ENCODE measurements at regions not wholly inside any gene's neighbourhood (a gene's known extent, or its start where the extent isn't known, plus 50 kb on each side); places are given as distances from the start of the nearest gene placed in this dataset.

DNA sequence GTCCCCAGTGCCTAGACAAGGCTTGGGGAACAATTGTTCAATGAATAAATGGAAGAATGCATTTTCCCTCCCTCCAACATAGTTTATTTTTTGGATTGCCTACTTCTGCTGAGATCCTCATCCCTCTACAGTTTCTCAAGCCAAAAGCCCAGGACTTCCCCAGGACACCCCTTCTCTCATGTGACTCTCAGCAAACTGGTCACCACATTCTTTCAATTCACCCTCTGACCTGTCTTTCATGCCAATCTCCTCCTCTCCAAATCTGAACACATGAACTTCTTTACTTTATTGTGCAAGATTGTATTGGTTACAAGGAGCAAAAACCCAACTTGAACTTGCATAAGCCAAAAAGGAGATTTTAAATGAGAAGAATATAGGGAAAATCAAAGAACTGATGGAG, 103.2 kb upstream of the JUN start:
- in situ Hi-C loops (cut with MboI; ENCODE audit: low pct_unique_long_range_greater_than_20kb, low sequenced_read_pairs, unreplicated experiment) = no loop called here
- TF ChIP-seq CTCF (IDR thresholded peaks at IDR 0.05; ENCODE audit: extremely low read depth, insufficient read depth, missing control alignments) = no peak
- DNase-seq (ENCODE audit: low spot score) = no peak

DNA sequence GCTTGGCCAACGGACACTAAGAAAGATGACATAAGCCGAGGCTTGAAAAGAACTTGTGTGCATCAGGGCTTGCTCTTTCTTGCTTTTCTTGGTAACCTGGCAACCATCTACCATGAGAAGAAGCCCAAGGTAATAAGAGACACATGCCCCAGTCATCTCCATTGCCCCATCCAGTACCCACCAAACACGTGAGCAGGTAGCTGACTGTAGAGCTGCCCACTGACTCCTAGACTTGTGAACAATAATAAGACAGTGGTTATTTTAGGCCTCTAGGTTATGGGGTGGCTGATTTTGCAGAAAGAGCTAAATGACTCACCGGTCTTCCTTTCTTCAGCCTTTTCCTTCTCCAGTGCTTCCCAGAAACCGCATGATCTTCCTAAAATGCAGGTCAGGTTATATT, 105.0 kb upstream of the JUN start:
- no peak for TF ChIP-seq CTCF (IDR thresholded peaks at IDR 0.05; ENCODE audit: extremely low read depth, insufficient read depth, missing control alignments)
- in situ Hi-C loops (cut with MboI; ENCODE audit: low pct_unique_long_range_greater_than_20kb, low sequenced_read_pairs, unreplicated experiment) = no loop called here
- DNase-seq (ENCODE audit: low spot score) = no peak

GRCh38 chr1:58890113-58890512, 106.3 kb upstream of the JUN start:
- in situ Hi-C loops (cut with MboI; ENCODE audit: low pct_unique_long_range_greater_than_20kb, low sequenced_read_pairs, unreplicated experiment) = no loop called here
- no peak for DNase-seq (ENCODE audit: low spot score)
- no peak for TF ChIP-seq CTCF (IDR thresholded peaks at IDR 0.05; ENCODE audit: extremely low read depth, insufficient read depth, missing control alignments)

- no peak for TF ChIP-seq CTCF (IDR thresholded peaks at IDR 0.05; ENCODE audit: extremely low read depth, insufficient read depth, missing control alignments)
- in situ Hi-C loops (cut with MboI; ENCODE audit: low pct_unique_long_range_greater_than_20kb, low sequenced_read_pairs, unreplicated experiment) = no loop called here
- no peak for DNase-seq (ENCODE audit: low spot score)
These were observed 106.8 kb upstream of the JUN start for GRCh38 chr1:58890609-58891008.

DNA sequence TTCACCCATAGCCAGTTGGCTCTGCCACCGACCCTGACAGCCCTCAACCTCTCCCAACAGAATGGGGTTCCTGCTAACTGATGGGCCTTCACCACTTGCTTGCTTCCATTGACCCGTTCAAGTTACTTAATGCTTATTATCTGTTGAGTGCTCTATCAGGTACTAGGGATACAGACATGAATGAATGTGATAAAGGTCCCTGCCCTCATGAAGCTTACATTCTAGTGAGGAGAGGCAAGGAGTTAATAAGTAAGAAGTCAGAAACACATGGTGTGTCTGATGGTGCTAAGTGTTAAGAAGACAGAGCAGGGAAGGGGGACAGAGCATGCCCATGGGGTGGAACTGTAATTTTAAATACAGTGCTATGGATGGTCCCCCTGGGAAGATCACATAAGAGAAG, 107.5 kb upstream of the JUN start:
- in situ Hi-C loops (cut with MboI; ENCODE audit: low pct_unique_long_range_greater_than_20kb, low sequenced_read_pairs, unreplicated experiment) = no loop called here
- no peak for TF ChIP-seq CTCF (IDR thresholded peaks at IDR 0.05; ENCODE audit: extremely low read depth, insufficient read depth, missing control alignments)
- DNase-seq (ENCODE audit: low spot score) = no peak

- DNase-seq (ENCODE audit: low spot score) = no peak
- in situ Hi-C loops (cut with MboI; ENCODE audit: low pct_unique_long_range_greater_than_20kb, low sequenced_read_pairs, unreplicated experiment) = no loop called here
- TF ChIP-seq CTCF (IDR thresholded peaks at IDR 0.05; ENCODE audit: extremely low read depth, insufficient read depth, missing control alignments) = no peak
These were observed 109.5 kb upstream of the JUN start for GRCh38 chr1:58893257-58893869.

GRCh38 chr1:58895082-58895481, 111.2 kb upstream of the JUN start:
- in situ Hi-C loops (cut with MboI; ENCODE audit: low pct_unique_long_range_greater_than_20kb, low sequenced_read_pairs, unreplicated experiment) = no loop called here
- no peak for DNase-seq (ENCODE audit: low spot score)
- TF ChIP-seq CTCF (IDR thresholded peaks at IDR 0.05; ENCODE audit: extremely low read depth, insufficient read depth, missing control alignments) = no peak
